Hepatocyte (in vitro differentiated cells): ENCODE measurements at regions not wholly inside any gene's neighbourhood (a gene's known extent, or its start where the extent isn't known, plus 50 kb on each side); places are given as distances from the start of the nearest gene placed in this dataset.

ENCODE experiments used
- DNase-seq: peaks from one replicate; pipeline ENCODE4 v3.0.0-alpha.2; 2016; ENCODE audit warnings: low spot score
- H2AFZ ChIP-seq: fragments of 200-600 bp; sonication (generic); 2 replicates; pipeline ENCODE4 v1.6.0; 2016; ENCODE audit warnings: antibody characterized with exemption, mild to moderate bottlenecking
- H3K27ac ChIP-seq: fragments of 200-600 bp; sonication (generic); 2 replicates; pipeline ENCODE4 v1.5.1; 2016; ENCODE audit warnings: mild to moderate bottlenecking
- H3K27me3 ChIP-seq: fragments of 200-600 bp; sonication (generic); 2 replicates; pipeline ENCODE4 v1.6.1; 2016
- H3K36me3 ChIP-seq: fragments of 200-600 bp; sonication (generic); replicated peaks from 2 replicates; pipeline ENCODE4 v1.5.1; 2016; ENCODE audit warnings: low read depth; ENCODE audit not compliant: insufficient read depth
- H3K4me1 ChIP-seq: fragments of 200-600 bp; sonication (generic); 2 replicates; pipeline ENCODE4 v1.5.1; 2016; ENCODE audit warnings: mild to moderate bottlenecking, moderate library complexity; ENCODE audit not compliant: insufficient read depth
- H3K4me2 ChIP-seq: fragments of 200-600 bp; sonication (generic); 2 replicates; pipeline ENCODE4 v1.6.0; 2016
- H3K4me3 ChIP-seq: fragments of 200-600 bp; sonication (generic); 2 replicates; pipeline ENCODE4 v1.5.1; 2016; ENCODE audit warnings: mild to moderate bottlenecking
- H3K79me2 ChIP-seq: fragments of 200-600 bp; sonication (generic); 2 replicates; pipeline ENCODE4 v1.6.0; 2017; ENCODE audit warnings: mild to moderate bottlenecking
- H3K9me2 ChIP-seq: fragments of 200-600 bp; sonication (generic); replicated peaks from 2 replicates; pipeline ENCODE4 v1.6.0; 2017; ENCODE audit warnings: mild to moderate bottlenecking; ENCODE audit not compliant: insufficient read depth
- H3K9me3 ChIP-seq: fragments of 200-600 bp; sonication (generic); 2 replicates; pipeline ENCODE4 v1.5.1; 2016; ENCODE audit warnings: low read depth, mild to moderate bottlenecking
- H4K20me1 ChIP-seq: fragments of 200-600 bp; sonication (generic); 2 replicates; pipeline ENCODE4 v1.6.0; 2016; ENCODE audit warnings: mild to moderate bottlenecking; ENCODE audit not compliant: insufficient read depth, poor library complexity, severe bottlenecking
- CTCF ChIP-seq: fragments of 200-600 bp; sonication (generic); IDR thresholded peaks from 2 replicates; pipeline ENCODE4 v1.5.1; 2016; ENCODE audit warnings: antibody characterized with exemption, mild to moderate bottlenecking; ENCODE audit not compliant: poor library complexity
- EZH2 ChIP-seq: fragments of 200-600 bp; sonication (generic); IDR thresholded peaks from 2 replicates; pipeline ENCODE4 v1.6.1; 2016; ENCODE audit warnings: antibody characterized with exemption, mild to moderate bottlenecking, borderline replicate concordance
- EZH2phosphoT487 ChIP-seq: fragments of 200-600 bp; sonication (generic); IDR thresholded peaks from one replicate; pipeline ENCODE4 v1.6.1; 2018; ENCODE audit warnings: antibody characterized with exemption, mild to moderate bottlenecking, low read depth, moderate library complexity; ENCODE audit not compliant: unreplicated experiment, severe bottlenecking
- WGBS: methylation state at CpG from one replicate; pipeline ENCODE4 v1.1.6; 2016; ENCODE audit warnings: low lambda C conversion rate; ENCODE audit errors: missing lambda C conversion rate; 5-methylcytosine and 5-hydroxymethylcytosine counted together

DNA sequence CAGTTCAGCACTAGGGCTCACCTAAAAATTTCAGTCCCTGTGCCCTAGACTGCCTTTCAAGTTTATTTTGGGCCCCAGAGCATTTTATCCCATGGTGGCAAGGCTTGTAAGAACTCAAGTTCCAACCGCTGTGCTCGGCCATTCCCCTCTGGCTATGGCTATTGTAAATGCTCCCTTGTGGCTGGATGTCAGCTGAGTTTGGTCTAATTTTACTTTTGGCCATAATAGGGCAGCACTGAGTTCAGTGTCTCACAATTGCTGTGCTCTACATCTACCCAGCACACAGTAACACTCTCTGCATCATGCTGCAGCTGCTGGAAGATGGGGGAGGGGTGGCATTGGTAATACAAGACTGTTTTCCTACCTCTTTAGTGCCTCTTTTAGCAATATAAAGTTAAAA is 210.8 kb upstream of the IRS4 start:
- TF ChIP-seq CTCF (no peak), EZH2phosphoT487 (no peak), EZH2 (no peak)
- no peaks in the 10 kb centered on the region for H3K36me3 ChIP-seq
- no peaks in the 10 kb centered on the region for H3K9me3 ChIP-seq
- no peak for DNase-seq
- H4K20me1 ChIP-seq: no peaks in the 10 kb centered on the region
- H3K27ac ChIP-seq: no peak overlapping the region
- H3K9me2 ChIP-seq: no peaks in the 10 kb centered on the region
- H2AFZ ChIP-seq: no peak overlapping the region
- H3K79me2 ChIP-seq: no peaks in the 10 kb centered on the region
- H3K27me3 ChIP-seq: no peaks in the 10 kb centered on the region
- no peak overlapping the region for H3K4me2 ChIP-seq
- 83% methylated on average over 2 of the region's 2 CpGs for WGBS
- H3K4me1 ChIP-seq: no peaks in the 10 kb centered on the region
- no peak overlapping the region for H3K4me3 ChIP-seq

DNA sequence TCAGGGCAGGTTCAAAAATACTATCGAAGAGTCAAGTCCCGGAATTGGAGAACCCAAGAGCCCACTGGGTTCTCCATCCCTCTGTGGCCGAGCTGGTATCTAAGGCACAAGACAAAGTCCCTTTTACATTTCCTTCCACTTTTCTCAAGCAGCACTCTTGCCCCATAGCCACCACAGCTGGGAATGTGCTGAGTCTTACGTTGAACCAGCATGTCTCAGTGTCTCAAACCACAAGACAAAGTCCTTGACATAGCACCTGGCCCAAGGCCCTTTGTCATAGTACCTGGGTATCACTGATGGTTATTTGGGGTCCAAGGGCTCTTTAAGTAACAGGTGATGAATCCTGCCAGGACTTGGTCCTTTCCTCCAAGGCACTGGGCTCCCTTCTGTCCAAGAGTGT is 210.2 kb upstream of the IRS4 start:
- DNase-seq: no peak
- 83% methylated on average over 4 of the region's 4 CpGs for WGBS
- H4K20me1 ChIP-seq: no peaks in the 10 kb centered on the region
- H3K79me2 ChIP-seq: no peaks in the 10 kb centered on the region
- no peaks in the 10 kb centered on the region for H3K36me3 ChIP-seq
- H3K9me2 ChIP-seq: no peaks in the 10 kb centered on the region
- TF ChIP-seq CTCF (no peak), EZH2phosphoT487 (no peak), EZH2 (no peak)
- no peaks in the 10 kb centered on the region for H3K9me3 ChIP-seq
- H2AFZ ChIP-seq: no peak overlapping the region
- H3K4me1 ChIP-seq: no peaks in the 10 kb centered on the region
- H3K27me3 ChIP-seq: no peaks in the 10 kb centered on the region
- H3K27ac ChIP-seq: no peak overlapping the region
- H3K4me3 ChIP-seq: no peak overlapping the region
- no peak overlapping the region for H3K4me2 ChIP-seq

GRCh38 chrX:108945883-108946523 is 209.6 kb upstream of the IRS4 start:
- 79% methylated on average over 3 of the region's 3 CpGs for WGBS
- H2AFZ ChIP-seq: no peak overlapping the region

More at GRCh38 chrX:108945883-108946523, 209.6 kb upstream of the IRS4 start:
- Histone ChIP-seq H3K4me3 (no peak overlapping the region), H3K27me3 (no peaks in the 10 kb centered on the region), H3K27ac (no peak overlapping the region), H3K4me1 (no peaks in the 10 kb centered on the region), H3K4me2 (no peak overlapping the region), H3K79me2 (no peaks in the 10 kb centered on the region), H4K20me1 (no peaks in the 10 kb centered on the region), H3K36me3 (no peaks in the 10 kb centered on the region), H3K9me2 (no peaks in the 10 kb centered on the region), H3K9me3 (no peaks in the 10 kb centered on the region)
- DNase-seq: no peak
- TF ChIP-seq EZH2phosphoT487 (no peak), CTCF (no peak), EZH2 (no peak)
